Stimulated activated CD4-positive, alpha-beta T cell treated with anti-CD3 and anti-CD28 coated beads, Interleukin-4, amount 100 ng/mL, for 1 hour (primary cell): ENCODE measurements at regions not wholly inside any gene's neighbourhood (a gene's known extent, or its start where the extent isn't known, plus 50 kb on each side); places are given as distances from the start of the nearest gene placed in this dataset.
"Not testable (repeated sequence)": the region's sequence is repeated elsewhere in the genome, so short reads cannot be mapped to it uniquely, and the experiment has no call there.

Experiments used
- DNase-seq: peaks from one replicate; pipeline ENCODE4 v3.0.0-alpha.2; 2020

DNA sequence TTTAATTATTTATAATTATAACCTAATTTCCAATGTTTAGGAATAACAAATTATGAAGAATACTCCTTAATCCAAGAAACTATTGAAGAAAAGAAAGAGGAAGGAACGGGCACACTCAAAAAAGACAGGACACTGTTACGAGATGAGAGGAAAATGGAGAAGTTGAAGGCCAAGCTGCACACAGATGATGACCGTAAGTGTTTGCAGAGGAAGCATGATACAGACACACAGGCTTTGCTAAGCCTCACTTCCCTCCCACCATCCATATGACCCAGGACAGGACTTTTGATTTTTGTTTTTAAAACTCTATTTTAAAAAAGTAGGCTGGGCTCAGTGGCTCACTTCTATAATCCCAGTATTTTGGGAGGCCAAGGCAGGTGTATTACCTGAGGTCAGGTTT lies 389.4 kb upstream of the TPM1 start:
- no peak for DNase-seq

DNA sequence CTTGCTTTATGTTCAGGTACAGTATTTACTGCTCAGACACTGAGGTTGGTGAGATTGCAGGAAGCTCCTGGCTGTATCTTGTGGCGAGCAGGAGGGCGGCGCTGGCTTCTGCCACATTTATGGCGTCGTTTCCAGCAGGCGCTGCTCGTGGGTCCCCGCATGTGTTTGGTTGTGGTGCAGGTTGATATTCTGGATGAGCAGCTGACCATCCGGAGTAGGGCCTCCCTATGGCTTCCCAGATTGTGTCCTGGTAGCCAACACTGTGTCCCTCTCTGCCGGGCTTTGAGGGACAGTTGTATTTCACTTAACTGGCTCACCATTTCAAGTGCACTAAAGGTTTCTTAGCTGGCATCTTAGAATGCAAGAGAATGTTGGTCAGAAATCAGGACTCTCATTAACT lies 386.5 kb upstream of the TPM1 start:
- no peak for DNase-seq

DNA sequence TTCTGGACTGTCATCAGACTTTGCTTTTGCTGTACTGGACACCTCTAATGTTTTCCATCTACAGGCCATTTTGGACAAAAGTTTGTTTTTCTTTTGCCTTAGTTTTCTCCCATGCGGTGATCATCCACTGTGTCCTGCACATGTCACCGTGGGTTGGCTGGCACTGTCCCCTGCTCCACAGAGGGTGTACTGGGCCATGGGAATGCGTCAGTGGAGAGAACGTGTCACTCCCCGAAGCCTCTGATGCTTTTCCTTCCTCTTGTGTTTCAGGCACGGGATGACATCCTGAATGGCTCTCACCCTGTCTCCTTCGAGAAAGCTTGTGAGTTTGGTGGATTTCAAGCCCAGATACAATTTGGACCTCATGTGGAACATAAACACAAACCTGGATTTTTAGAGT lies 385.0 kb upstream of the TPM1 start:
- DNase-seq = not testable (repeated sequence)

DNA sequence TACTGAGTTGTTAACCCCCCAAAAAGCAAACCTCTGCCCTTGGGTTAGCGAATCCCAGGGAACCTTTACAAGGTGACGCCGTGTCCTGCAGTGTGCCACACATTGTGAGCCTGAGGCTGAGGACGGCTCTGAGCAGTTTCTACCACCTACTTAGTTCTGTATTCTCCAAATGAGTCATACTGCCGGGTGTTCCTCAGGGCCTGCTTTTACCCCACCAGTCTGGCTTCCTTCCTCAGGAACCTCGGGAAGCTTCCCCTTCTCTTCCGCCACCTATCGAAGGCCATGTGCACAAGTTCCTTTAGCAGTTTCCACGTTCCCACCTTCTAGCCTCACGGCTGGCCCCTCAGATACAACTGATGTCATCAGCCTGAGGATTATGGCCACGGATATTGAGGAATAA lies 384.0 kb upstream of the TPM1 start:
- no peak for DNase-seq

DNA sequence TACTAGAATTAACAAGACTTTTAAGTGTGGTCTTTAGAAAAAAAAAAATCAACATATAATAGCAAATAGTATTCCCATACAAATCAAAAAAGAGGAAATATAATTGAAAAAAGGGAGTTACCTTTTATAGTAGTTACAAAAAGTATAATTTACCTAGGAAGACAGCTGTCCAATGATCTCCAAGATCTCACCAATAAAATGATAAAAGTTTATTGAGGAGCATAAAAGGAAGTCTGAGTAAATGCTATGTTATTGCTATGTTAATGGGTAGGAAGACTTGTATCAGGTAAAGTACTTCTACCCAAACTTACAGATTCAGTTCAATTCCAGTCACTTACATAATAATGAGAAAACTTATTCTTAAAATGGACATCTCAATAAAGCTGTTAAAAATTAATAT lies 379.0 kb upstream of the TPM1 start:
- no peak for DNase-seq

DNA sequence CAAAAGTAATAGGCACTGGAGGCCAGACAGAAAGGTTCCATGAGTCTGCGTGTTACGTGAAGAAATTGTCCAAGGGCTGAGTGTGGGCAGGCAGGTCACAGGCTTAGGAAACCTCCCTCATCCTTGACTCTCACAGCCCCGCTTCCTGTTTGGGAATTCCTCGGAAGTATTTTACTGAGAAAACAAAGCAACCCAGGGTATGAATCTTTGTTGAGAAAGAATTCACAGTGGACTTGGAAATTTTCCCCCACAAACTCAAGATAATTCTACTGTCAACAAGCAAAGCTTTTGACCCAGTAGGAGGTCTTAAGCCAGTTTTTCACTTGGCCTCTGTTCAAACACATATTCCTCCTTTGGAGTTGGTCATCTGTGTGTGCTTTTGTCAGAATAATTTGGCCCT lies 377.1 kb upstream of the TPM1 start:
- DNase-seq = no peak

DNA sequence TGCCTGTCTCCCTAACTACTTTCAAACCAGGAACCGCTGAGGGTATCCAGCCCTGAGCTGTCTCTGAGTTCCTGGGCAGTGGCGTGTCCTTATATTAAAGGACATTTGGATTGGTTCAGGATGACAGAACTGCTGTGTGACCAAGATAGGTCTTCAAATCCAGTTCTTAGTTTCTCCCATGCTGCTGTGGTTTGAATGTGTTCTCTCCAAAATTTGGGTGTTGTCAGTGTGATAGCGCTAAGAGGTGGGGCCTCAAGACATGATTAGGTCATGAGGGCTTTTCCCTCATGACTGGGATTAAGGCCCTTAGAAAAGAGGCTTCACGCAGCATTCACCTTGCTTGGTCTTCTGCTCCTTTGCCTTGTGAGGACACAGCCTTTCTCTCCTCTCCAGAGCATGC lies 376.5 kb upstream of the TPM1 start:
- no peak for DNase-seq

DNA sequence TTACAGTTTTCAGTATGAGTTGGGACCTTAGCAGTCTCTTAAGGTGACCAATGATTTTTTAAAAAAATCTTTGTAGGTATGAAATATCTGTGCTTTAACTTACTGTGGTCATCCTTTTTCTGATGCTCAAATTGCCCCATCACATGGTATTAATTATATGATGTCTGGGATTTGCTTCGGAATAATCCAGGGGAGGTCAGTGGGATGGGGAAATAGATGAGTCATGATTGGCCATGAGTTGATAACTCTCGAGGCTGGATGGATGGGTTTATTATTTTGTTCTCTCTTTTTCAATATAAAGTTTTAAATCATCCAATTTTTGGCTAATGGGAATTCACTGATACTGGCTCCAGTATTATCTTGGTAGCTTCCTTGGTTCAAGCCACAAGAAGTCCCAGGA lies 370.3 kb upstream of the TPM1 start:
- DNase-seq = no peak

DNA sequence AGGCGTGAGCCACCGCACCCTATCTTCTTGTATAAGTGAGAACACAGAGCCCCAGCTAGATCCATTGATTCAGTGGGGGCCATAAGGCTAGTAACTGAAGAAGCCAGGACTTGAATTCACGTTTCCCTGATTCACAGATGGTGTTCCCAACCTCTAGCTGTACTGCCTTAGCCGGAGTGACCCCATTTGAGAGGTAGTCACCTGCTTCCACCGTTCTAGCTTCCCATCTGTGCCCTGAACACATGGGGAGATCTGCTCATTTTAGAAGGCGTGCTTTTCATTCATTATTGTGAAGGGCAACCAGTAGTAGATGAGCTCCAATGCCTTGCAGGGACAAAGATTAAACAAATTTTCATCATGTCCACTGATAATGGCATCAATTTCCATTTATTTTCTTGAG lies 365.7 kb upstream of the TPM1 start:
- DNase-seq = no peak

DNA sequence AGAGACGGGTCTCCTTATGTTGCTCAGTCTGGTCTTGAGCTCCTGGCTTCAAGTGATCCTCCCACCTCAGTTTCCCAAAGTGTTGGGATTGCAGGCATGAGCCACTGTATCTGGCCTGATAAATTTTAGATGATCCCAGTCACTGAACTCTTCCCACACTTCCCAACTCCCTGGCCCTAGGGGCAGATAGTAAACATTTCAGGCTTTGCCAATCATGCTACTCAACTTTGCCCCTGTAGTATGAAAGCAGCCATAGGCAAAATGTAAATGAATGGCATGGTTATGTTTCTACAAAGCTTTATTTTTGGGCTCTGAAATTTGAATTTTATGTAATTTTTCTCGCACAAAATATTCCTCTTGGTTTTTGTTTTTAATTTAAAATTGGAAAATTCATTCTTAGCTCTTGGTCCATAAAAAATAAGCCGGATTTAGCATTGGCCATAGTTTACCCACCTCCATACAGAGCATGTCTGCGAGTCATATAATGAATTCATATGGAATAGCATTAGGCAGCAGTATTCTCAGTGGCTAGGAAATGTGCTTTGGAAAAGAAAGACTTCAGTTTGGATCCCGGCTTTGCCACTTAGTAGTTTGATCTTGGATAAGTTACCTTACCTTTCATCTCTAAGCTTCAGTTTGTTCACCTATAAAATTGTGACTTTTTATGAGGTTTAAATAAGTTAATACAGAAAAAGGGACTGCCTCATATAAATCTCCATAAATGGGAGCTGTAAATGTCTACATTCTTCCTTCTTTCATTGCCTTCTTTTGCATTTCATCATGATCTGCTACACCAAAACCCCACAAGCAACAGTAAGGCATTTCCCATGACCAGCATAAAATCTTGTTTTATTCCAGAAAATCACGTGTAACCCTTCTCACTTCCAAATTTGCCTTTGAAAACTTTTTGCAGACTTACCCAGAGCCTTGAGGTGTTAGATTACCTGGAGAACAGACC lies 360.3 kb upstream of the TPM1 start:
- no peak for DNase-seq

DNA sequence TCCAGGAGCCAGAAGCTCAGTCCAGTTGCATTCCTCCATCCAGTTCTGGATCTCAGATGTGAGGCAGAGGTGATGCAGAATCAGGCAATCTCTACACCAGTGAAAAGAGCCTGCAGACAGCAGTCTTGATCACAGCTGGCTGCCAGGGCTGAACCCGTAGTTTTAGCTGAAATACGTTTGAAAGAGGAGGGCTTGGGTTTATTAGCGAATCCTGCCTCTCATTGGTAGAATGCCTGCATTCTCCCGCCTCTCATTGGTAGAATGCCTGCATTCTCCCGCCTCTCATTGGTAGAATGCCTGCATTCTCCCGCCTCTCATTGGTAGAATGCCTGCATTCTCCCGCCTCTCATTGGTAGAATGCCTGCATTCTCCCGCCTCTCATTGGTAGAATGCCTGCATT lies 359.4 kb upstream of the TPM1 start:
- DNase-seq = not testable (repeated sequence)

DNA sequence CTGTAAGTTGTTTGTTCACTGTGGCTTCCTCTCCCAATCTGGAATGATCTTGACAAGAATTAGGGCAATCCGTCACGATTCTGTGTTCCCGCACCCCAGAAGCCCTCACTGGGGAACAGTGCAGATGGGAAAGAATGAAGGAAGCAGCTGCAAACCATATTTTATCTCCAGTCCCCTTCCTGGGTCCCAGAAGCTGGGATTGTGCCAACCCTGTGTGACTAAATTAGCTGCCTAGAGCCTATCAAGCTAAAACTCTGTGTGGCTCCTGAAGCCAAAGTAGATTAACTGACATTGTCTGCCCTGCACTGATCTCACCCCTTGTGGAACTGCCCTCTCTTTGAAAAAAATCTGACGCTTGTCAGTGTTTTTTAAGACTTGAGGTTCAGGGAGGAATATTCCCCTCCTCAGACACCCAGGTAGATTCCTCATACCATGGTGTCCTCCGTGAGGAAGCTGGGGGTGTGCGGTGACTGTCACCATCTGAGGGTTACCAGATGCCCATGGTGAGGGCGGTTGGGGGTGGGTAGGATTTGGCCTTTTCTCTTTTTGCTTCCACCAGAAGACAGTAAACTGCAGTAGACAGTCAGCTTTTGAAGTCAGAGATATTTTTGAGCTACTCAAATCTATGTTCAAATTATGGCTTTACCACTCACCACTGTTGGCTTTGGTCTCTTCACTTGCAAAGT lies 358.3 kb upstream of the TPM1 start:
- no peak for DNase-seq

DNA sequence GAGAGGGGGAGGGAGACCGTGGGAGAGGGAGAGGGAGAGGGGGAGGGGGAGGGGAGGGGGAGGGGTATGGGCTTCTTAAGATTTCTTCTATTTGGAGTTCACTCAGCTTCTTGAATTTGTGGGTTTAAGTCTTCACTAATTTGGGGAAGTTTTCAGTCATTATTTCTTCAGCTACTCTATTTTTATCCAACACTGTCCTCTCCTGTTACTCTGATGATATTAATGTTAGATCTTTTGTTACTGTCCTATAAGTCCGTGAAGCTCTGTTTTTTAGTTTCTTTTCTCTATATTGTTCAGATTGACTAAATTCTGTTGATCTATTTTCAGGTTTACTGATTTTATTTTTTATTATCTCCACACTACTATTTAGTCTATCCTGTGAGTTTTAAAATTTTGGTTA lies 351.5 kb upstream of the TPM1 start:
- DNase-seq = no peak

DNA sequence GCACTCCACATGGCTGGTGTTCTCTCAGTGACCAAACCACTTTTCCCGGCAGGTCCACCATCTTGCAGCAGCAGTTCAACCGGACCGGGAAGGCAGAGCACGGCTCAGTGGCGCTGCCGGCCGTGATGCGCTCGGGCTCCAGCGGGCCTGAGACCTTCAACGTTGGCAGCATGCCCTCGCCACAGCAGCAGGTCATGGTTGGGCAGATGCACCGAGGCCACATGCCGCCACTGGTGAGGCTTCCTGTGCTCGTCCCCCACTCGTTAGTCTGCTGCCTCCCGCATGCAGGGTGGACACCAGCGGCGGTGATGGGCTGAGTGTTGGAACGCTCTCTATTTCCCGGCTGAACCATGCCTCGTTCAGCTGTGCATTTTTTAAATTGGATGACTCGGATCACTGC lies 344.9 kb upstream of the TPM1 start:
- DNase-seq = no peak

DNA sequence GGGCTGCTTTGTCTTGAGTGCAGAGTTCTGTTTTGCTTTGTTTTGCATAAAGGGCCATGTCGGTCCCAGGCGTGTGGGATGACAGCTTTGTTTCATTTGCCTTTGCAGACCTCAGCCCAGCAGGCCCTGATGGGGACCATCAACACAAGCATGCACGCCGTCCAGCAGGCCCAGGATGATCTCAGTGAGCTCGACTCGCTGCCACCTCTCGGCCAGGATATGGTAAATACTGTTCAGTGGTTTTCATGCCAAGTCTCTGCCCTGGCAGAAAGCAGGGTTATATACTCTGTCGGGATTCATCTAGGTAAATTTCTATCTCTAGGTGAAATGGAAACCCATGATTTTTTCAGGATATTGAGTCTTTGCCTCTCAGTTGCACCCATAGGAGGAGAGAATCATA lies 343.9 kb upstream of the TPM1 start:
- no peak for DNase-seq

DNA sequence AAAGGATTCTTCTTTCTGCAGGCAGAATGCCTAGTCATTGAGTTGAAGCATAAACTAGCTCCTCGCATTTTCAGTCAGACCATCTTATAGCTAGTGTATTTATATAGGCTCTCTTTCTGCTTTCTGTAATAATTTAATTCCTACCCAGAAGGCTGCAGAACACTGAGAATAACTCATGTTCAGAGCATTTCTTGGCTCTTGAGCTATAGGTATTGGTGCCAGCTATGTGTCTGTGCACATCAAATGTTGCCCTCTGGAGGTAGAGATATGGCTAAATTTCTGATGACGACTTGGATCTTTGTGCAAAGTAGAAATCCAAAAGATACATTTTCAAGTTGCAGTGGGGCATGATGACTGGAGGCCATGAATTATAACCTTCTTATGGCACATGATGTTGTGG lies 336.2 kb upstream of the TPM1 start:
- DNase-seq = no peak

DNA sequence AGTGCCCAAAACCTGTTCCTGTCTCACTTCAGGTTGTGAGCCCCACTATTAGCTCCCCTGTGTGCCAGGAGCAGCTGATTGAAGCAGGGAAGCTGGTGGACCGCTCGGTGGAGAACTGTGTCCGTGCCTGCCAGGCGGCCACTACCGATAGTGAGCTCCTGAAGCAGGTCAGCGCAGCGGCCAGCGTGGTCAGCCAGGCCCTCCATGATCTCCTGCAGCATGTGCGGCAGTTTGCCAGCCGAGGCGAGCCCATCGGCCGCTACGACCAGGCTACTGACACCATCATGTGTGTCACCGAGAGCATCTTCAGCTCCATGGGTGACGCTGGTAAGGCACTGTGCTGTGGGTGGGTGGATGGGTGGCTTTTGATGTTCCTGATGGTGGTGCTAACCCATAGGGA lies 334.1 kb upstream of the TPM1 start:
- DNase-seq = no peak

DNA sequence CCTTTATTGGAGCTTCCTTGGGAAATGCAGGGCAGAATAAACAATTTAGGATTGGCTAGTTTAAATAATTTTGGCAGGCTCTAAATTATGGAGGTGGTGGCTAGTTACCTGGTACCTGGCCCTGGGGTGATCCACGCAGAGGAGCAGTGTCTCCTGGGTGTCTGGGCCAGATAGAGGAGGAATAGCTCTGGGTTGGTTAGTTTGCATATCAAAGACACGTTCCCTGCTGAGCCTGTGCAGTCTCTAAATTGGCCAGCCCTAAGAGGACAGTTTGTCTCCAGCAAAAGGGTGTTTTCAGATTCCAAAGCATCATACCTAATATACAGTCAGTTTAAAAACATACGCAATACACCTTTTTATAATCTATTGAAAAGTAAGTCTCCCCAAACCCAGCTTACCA lies 333.3 kb upstream of the TPM1 start:
- DNase-seq = no peak

DNA sequence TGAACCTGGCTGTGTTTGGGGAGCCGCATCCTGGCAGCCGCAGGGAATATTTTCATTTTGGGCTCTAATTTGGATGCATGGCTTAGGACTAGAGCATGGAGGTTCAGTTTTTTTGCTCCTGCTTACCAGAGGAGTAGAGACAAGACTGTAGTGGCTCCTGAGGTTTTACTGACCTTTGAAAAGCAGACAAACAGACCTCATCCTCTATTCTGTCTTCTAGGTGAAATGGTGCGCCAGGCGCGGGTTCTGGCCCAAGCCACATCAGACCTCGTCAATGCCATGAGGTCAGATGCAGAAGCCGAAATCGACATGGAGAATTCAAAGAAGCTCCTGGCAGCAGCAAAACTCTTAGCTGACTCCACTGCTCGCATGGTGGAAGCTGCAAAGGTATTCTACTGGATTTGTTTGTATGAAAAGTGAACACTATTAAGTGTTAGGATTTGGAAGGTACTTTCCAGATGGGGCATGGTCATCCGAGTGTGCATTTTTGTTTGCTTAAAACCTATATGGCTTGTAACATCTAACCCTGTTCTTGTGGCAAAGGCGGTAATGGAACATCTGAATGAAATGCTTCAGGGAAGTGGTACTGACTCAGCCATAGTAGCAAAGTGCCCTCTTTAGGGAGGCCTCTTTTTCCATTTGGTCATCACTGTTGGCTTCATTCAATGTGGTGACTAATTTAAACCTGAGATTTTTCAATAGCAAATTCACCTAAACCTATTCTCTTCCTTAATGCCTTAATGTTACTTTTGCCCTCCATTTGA lies 330.7 kb upstream of the TPM1 start:
- no peak for DNase-seq

DNA sequence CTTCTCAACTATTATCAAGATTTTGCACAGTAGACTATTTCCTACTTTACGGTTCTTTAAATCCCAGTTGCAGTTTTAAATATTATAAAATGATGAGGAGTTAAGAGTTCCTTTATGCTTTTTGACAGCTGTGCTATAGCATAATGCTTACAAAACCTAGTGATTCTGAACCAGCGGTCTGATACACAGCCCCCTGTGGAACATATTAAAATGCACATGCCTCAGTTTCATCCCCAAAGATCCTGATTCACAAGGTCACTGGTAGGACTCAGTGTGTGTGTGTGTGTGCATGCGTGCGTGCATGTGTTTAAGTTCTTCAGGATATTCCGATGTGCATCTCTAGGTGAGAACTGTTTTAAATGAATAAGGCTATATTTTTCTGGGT lies 330.1 kb upstream of the TPM1 start:
- no peak for DNase-seq

DNA sequence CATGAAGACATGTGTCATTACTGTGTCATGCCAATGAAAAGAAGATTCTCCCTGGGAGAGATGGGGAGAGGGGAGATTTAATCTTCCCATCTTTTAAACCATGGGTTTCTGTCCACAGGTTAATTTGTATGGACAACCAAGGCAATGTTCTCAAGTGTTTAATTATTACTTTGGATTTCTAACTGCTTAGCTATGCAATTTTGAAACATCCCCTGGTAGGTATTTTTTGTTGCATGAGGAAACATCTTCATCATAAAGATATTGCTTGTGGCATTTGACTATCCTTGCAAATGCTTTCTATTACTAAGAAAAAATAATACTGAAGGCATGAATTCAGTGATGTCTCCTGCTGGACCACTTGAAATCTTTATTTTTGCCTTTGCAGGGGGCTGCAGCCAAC lies 326.6 kb upstream of the TPM1 start:
- DNase-seq = no peak

DNA sequence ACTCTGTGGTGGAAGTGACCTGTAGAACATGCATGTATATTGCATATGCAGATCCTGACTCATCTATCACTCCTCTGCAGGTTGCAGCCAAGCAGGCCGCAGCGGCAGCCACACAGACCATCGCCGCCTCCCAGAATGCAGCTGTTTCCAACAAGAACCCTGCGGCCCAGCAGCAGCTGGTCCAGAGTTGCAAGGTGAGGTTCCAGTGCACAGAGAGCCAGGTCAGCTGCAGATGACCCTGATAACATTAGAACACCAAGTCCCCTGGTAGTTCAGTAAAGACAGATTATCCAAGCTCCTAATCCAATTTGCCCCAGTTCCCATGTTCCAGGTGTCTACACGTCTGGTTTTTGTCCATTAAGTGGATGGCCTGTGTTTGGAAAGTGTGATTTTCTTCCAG lies 325.1 kb upstream of the TPM1 start:
- DNase-seq = no peak

DNA sequence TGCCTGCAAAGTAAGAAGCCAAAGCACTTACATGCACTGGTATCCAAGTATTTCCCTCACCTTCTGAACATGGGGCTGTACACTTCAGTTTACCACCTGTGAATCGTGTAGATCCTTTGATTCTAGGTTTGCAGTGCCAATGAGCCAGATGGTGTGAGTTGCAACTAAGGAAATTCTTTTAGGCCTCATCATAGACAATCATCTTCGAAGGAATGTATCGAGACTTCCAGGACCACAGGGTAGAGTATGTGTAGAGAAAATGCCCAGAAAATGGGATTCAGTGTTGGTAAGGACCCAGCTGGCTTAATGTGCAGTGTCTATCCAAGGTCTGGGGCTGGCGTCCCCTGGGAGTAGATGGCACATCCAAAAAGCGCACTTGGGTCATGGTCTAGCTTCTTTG lies 323.2 kb upstream of the TPM1 start:
- no peak for DNase-seq

DNA sequence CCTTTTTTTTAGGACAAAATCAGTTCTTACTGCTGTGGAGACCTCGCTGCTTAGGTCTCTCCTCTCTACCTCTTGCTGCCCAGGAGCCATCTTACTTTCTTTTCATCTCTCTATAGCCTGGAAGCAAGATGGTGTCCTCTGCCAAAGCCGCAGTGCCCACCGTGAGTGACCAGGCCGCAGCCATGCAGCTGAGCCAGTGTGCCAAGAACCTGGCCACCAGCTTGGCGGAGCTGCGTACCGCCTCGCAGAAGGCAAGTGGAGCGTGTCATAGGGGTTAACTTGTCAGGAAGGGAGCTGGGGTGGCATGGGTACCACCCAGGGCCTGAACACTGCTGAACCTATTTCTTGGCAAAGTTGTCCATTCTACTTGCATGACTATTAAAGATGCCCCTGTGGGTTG lies 320.3 kb upstream of the TPM1 start:
- no peak for DNase-seq
